HCT116 (cell line): ENCODE measurements at regions not wholly inside any gene's neighbourhood (a gene's known extent, or its start where the extent isn't known, plus 50 kb on each side); places are given as distances from the start of the nearest gene placed in this dataset.

Experiments used
- POLR2A ChIP-seq: IDR thresholded peaks from 2 replicates; pipeline ENCODE4 v1.7.0; 2011; ENCODE audit warnings: borderline replicate concordance; ENCODE audit not compliant: insufficient read depth, insufficient read length; ENCODE audit errors: extremely low read depth
- TF ChIP-seq, protein P1 (sequence below), 3 experiments: fragments of 200-600 bp in 1 of 3; sonication (generic) in 1 of 3; IDR thresholded peaks in 2 of 3; conservative IDR thresholded peaks in 1 of 3; 2 replicates each; pipeline ENCODE4 v1.5.1; 2012 to 2017; ENCODE audit warnings: low read depth in 2 of 3, low read length in 2 of 3, antibody characterized with exemption in 1 of 3, borderline replicate concordance in 1 of 3, control low read depth in 1 of 3, mild to moderate bottlenecking in 1 of 3, mixed read lengths in 1 of 3, mixed run types in 1 of 3, moderate library complexity in 1 of 3; ENCODE audit not compliant: insufficient read depth in 1 of 3

DNA sequence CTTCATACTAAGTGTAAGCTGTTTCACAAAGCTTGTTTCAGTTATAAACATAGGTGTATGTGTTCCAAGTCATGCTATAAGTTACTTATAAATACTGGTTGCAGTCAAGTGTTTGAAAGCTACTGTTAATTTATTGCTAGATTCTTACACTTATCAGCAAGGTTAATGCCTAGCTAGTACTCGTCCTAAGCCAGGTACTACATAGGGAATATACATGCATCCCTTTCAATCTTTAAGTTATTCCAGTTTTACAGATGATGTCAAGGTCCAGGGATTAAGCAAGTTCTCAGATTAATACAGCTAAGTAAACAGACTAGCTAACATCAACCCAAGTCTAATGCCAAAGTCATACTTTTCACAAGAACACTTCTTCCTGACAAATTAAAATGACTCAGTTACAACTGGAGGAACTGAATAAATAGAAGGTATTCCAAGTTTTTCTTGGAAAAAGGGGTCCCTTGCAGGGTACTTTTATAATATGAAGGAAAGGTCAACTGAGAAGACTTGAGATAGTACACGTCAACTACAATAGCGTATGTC, 652.2 kb upstream of the USP24 start:
- TF ChIP-seq, protein P1, sequence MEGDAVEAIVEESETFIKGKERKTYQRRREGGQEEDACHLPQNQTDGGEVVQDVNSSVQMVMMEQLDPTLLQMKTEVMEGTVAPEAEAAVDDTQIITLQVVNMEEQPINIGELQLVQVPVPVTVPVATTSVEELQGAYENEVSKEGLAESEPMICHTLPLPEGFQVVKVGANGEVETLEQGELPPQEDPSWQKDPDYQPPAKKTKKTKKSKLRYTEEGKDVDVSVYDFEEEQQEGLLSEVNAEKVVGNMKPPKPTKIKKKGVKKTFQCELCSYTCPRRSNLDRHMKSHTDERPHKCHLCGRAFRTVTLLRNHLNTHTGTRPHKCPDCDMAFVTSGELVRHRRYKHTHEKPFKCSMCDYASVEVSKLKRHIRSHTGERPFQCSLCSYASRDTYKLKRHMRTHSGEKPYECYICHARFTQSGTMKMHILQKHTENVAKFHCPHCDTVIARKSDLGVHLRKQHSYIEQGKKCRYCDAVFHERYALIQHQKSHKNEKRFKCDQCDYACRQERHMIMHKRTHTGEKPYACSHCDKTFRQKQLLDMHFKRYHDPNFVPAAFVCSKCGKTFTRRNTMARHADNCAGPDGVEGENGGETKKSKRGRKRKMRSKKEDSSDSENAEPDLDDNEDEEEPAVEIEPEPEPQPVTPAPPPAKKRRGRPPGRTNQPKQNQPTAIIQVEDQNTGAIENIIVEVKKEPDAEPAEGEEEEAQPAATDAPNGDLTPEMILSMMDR (IDR thresholded peaks at IDR 0.05 in 2 of 3, conservative IDR thresholded peaks at IDR 0.05 in 1 of 3; ENCODE audit: borderline replicate concordance in 1 of 3, insufficient read depth in 1 of 3, low read depth in 2 of 3, low read length in 2 of 3), result no peak
- TF ChIP-seq POLR2A, result no peak
